ENCODE measurements at regions not wholly inside any gene's neighbourhood (a gene's known extent, or its start where the extent isn't known, plus 50 kb on each side); places are given as distances from the start of the nearest gene placed in this dataset.

GRCh38 chr7:133197972-133198544 is 54.8 kb upstream of the EXOC4 start:
- POLR2A ChIA-PET = no interaction called here
- CTCF ChIA-PET = no interaction called here

GRCh38 chr7:133199831-133200230 is 53.0 kb upstream of the EXOC4 start:
- Mint-ChIP-seq H3K36me3 (ENCODE audit: low read depth) (no peaks in the 10 kb centered on the region), H3K4me1 (no peaks in the 10 kb centered on the region), H3K27me3 (peaks cover 6% of the 10 kb centered on the region), H3K4me3 (no peak overlapping the region), H3K27ac (no peak overlapping the region), H3K9me3 (no peaks in the 10 kb centered on the region)
- TF ChIP-seq, protein P1, sequence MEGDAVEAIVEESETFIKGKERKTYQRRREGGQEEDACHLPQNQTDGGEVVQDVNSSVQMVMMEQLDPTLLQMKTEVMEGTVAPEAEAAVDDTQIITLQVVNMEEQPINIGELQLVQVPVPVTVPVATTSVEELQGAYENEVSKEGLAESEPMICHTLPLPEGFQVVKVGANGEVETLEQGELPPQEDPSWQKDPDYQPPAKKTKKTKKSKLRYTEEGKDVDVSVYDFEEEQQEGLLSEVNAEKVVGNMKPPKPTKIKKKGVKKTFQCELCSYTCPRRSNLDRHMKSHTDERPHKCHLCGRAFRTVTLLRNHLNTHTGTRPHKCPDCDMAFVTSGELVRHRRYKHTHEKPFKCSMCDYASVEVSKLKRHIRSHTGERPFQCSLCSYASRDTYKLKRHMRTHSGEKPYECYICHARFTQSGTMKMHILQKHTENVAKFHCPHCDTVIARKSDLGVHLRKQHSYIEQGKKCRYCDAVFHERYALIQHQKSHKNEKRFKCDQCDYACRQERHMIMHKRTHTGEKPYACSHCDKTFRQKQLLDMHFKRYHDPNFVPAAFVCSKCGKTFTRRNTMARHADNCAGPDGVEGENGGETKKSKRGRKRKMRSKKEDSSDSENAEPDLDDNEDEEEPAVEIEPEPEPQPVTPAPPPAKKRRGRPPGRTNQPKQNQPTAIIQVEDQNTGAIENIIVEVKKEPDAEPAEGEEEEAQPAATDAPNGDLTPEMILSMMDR (IDR thresholded peaks at IDR 0.05) = no peak
- DNase-seq = no peak
- ChIA-PET CTCF (interaction anchor here (1.0 kb wide), 1 partner anchor 223 kb away, joined by 3 read pairs; no protein-coding TSS in a partner anchor), POLR2A (no interaction called here)
- no peak for ATAC-seq (ENCODE audit: low read depth)
- intact Hi-C loops (cut with micrococcal nuclease) = no loop called here

More at GRCh38 chr7:133197972-133198544, 54.8 kb upstream of the EXOC4 start:
- H3K27ac Mint-ChIP-seq = no peak overlapping the region
- H3K4me1 Mint-ChIP-seq = no peaks in the 10 kb centered on the region
- intact Hi-C loops (cut with micrococcal nuclease) = no loop called here
- H3K9me3 Mint-ChIP-seq = peaks cover 6% of the 10 kb centered on the region
- no peak for ATAC-seq (ENCODE audit: low read depth)
- peaks cover 8% of the 10 kb centered on the region for H3K27me3 Mint-ChIP-seq
- no peaks in the 10 kb centered on the region for H3K36me3 Mint-ChIP-seq (ENCODE audit: low read depth)
- TF ChIP-seq, protein P1 (IDR thresholded peaks at IDR 0.05) = no peak
- DNase-seq = no peak
- no peak overlapping the region for H3K4me3 Mint-ChIP-seq

- peaks cover 3% of the 10 kb centered on the region for H3K27me3 Mint-ChIP-seq
- ATAC-seq (ENCODE audit: low read depth) = no peak
- intact Hi-C loops (cut with micrococcal nuclease) = no loop called here
- ChIA-PET POLR2A (no interaction called here), CTCF (no interaction called here)
- no peak overlapping the region for H3K4me3 Mint-ChIP-seq
- TF ChIP-seq, protein P1 (IDR thresholded peaks at IDR 0.05) = no peak
- no peaks in the 10 kb centered on the region for H3K36me3 Mint-ChIP-seq (ENCODE audit: low read depth)
- no peak overlapping the region for H3K27ac Mint-ChIP-seq
- no peaks in the 10 kb centered on the region for H3K4me1 Mint-ChIP-seq
- no peak for DNase-seq
- H3K9me3 Mint-ChIP-seq = no peaks in the 10 kb centered on the region
Observed at GRCh38 chr7:133201470-133201869, 51.4 kb upstream of the EXOC4 start.

GRCh38 chr7:133202942-133203341 is 49.9 kb upstream of the EXOC4 start:
- Mint-ChIP-seq H3K4me3 (no peak overlapping the region), H3K9me3 (no peaks in the 10 kb centered on the region), H3K27me3 (no peaks in the 10 kb centered on the region), H3K36me3 (ENCODE audit: low read depth) (no peaks in the 10 kb centered on the region), H3K27ac (no peak overlapping the region), H3K4me1 (no peaks in the 10 kb centered on the region)
- ATAC-seq (ENCODE audit: low read depth) (no peak), DNase-seq (no peak)
- TF ChIP-seq, protein P1 (IDR thresholded peaks at IDR 0.05) = no peak
- intact Hi-C loops (cut with micrococcal nuclease) = no loop called here
- CTCF ChIA-PET = no interaction called here
- POLR2A ChIA-PET = no interaction called here
